ENCODE measurements at regions not wholly inside any gene's neighbourhood (a gene's known extent, or its start where the extent isn't known, plus 50 kb on each side); places are given as distances from the start of the nearest gene placed in this dataset.

- TF ChIP-seq POLR2A (IDR thresholded peaks at IDR 0.05) (no peak), CTCF (IDR thresholded peaks at IDR 0.05) (no peak)
These were observed 555.6 kb upstream of the RGMA start for GRCh38 chr15:93644595-93644994.
